Esophagus squamous epithelium (tissue), 5 donors: ENCODE measurements at regions not wholly inside any gene's neighbourhood (a gene's known extent, or its start where the extent isn't known, plus 50 kb on each side); places are given as distances from the start of the nearest gene placed in this dataset.
A peak's percentile ranks its signal among the peaks of the same experiment; 100 is the strongest.

ENCODE experiments used
- DNase-seq: peaks from one replicate; lab custom pipeline; 2025; lab: John Stamatoyannopoulos, UW
- H3K27ac ChIP-seq, 4 donors: fragments of 200-600 bp; sonication (generic); one replicate each; pipeline ENCODE4 v1.5.1; 2016 to 2019; ENCODE audit warnings: mild to moderate bottlenecking in 1 of 4
- H3K27me3 ChIP-seq, 4 donors: fragments of 200-600 bp; sonication (generic); 1 replicate in 3 of 4; 2 replicates in 1 of 4; pipeline versions ENCODE4 v1.5.1 to v1.6.0; 2017 to 2021; ENCODE audit warnings: antibody characterized with exemption in 1 of 4
- H3K36me3 ChIP-seq, 3 donors: fragments of 200-600 bp; sonication (generic); one replicate each; pipeline ENCODE4 v1.5.1; 2016 to 2019
- H3K4me1 ChIP-seq, 3 donors: fragments of 200-600 bp; sonication (generic); one replicate each; pipeline ENCODE4 v1.5.1; 2017 to 2019
- H3K4me3 ChIP-seq, 4 donors: fragments of 200-600 bp; sonication (generic); 1 replicate in 3 of 4; 2 replicates in 1 of 4; pipeline ENCODE4 v1.5.1; 2016 to 2019; ENCODE audit warnings: mild to moderate bottlenecking in 2 of 4, moderate library complexity in 1 of 4
- H3K9me3 ChIP-seq, 3 donors: fragments of 200-600 bp; sonication (generic); one replicate each; pipeline ENCODE4 v1.5.1; 2016 to 2019
- CTCF ChIP-seq, 6 experiments: fragments of 450-650 bp in 4 of 6; fragments of 200-600 bp in 2 of 6; sonication (generic) in 2 of 6; IDR thresholded peaks; one replicate each; pipeline ENCODE4 v1.5.1; 2016 to 2019; ENCODE audit warnings: antibody characterized with exemption in 6 of 6, mild to moderate bottlenecking in 4 of 6, moderate library complexity in 4 of 6
- POLR2A ChIP-seq, 4 donors: fragments of 450-650 bp; IDR thresholded peaks; one replicate each; pipeline ENCODE4 v1.6.1; 2017; ENCODE audit warnings: antibody characterized with exemption in 4 of 4, mild to moderate bottlenecking in 4 of 4, moderate library complexity in 3 of 4
- WGBS, 2 donors: methylation state at CpG; one replicate each; pipeline ENCODE4 v1.1.5; 2018; 5-methylcytosine and 5-hydroxymethylcytosine counted together
- intact Hi-C: fragments of 100-400 bp; cut with DNase I; formaldehyde crosslinking; loops from one replicate; pipeline ENCODE4 v1.15.0; 2022
- donor health status: DM: yes; HTN: yes; CAD: no.

DNA sequence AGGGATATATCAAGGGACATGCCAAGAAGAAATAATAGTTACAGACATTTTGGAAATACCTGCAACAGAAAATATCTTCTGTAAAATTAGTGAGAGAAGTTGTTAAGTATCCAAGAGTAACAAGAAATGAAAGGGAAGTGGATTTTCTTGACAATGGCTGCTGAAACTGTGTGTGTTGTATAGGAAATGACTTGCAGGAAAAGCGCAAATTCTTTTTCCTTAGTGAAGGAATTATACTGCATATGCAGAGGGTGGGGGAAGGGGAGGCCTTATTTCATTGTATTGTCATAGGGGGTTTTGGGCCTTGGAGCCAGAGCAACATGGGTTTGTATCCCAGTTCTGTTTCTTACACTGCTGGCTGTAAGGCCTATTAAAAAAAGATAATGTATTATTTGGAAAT, 84.4 kb upstream of the DDHD1 start:
- peak overlapping the region in 1 of 4 donors; percentile 3 for H3K27ac ChIP-seq

DNA sequence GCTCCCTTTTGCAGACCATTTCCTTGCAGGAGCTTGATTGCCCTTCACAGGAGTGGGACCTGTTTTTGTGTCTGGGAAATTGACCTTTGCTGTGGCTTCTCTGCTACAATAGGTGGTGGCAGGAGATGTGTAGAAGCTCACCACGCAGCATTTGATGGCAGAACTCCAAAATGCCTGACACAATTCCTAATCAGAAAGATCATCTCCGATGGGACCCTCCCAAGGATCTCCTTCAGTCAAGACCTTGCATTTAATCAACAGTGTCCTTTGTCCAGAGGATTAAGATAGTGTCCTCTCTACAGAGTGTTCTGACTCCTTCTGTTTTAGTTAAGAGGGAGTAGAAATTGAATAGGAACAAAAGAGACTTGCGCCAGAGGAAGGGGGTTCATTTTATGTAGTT, 83.6 kb upstream of the DDHD1 start:
- Histone ChIP-seq H3K36me3 (no peaks in the 10 kb centered on the region), H3K9me3 (no peaks in the 10 kb centered on the region), H3K4me1 (no peaks in the 10 kb centered on the region), H3K27me3 (no peaks in the 10 kb centered on the region), H3K4me3 (no peak overlapping the region), H3K27ac (peak overlapping the region in 1 of 4 donors; percentile 3)
- WGBS, 2 donors: 70 to 93% methylated on average over 3 of the region's 3 CpGs
- intact Hi-C loops: no loop called here
- no peak for TF ChIP-seq CTCF (IDR thresholded peaks at IDR 0.05)
- TF ChIP-seq POLR2A (IDR thresholded peaks at IDR 0.05): no peak
- DNase-seq: no peak

More for the DNA sequence above, 84.4 kb upstream of the DDHD1 start:
- intact Hi-C loops: no loop called here
- 73 to 77% methylated on average over 1 of the region's 1 CpG for WGBS, 2 donors
- DNase-seq: no peak
- Histone ChIP-seq H3K4me3 (no peak overlapping the region), H3K4me1 (no peaks in the 10 kb centered on the region), H3K36me3 (no peaks in the 10 kb centered on the region), H3K9me3 (no peaks in the 10 kb centered on the region), H3K27me3 (no peaks in the 10 kb centered on the region)
- TF ChIP-seq CTCF (IDR thresholded peaks at IDR 0.05) (no peak), POLR2A (IDR thresholded peaks at IDR 0.05) (no peak)

DNA sequence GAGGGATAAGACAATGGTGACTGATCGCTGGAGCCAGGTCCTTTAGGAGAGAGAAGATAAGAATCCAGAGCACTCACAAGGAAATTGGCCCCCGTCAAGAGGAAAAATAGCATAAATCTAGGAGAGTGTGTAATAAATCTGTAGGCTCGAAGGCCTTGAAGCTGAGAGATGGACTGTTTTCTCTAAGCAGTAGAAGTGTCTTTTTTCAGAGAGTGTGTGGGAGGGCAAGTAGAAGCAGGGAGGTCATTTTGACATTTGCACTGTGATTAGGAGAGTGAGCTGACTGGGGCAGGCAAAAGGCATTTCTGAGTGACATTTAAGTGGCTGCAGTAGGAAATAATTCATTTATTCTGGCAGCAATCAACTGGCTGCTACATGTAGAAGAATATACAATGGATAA, 78.0 kb upstream of the DDHD1 start:
- no peak for DNase-seq
- intact Hi-C loops: no loop called here
- H3K27ac ChIP-seq: no peak overlapping the region
- TF ChIP-seq CTCF (IDR thresholded peaks at IDR 0.05) (no peak), POLR2A (IDR thresholded peaks at IDR 0.05) (no peak)
- no peaks in the 10 kb centered on the region for H3K36me3 ChIP-seq
- H3K9me3 ChIP-seq: no peaks in the 10 kb centered on the region
- H3K4me1 ChIP-seq: no peaks in the 10 kb centered on the region
- 63 to 82% methylated on average over 3 of the region's 3 CpGs for WGBS, 2 donors
- H3K4me3 ChIP-seq: no peak overlapping the region
- H3K27me3 ChIP-seq: no peaks in the 10 kb centered on the region

- 56 to 71% methylated on average over 4 of the region's 4 CpGs for WGBS, 2 donors
- no peak overlapping the region for H3K4me3 ChIP-seq
- intact Hi-C loops: no loop called here
- no peaks in the 10 kb centered on the region for H3K27me3 ChIP-seq
- no peak for DNase-seq
- no peak overlapping the region for H3K27ac ChIP-seq
- no peaks in the 10 kb centered on the region for H3K9me3 ChIP-seq
- no peak for TF ChIP-seq POLR2A (IDR thresholded peaks at IDR 0.05)
- TF ChIP-seq CTCF (IDR thresholded peaks at IDR 0.05): no peak
- H3K4me1 ChIP-seq: no peaks in the 10 kb centered on the region
- H3K36me3 ChIP-seq: no peaks in the 10 kb centered on the region
Observed at GRCh38 chr14:53228966-53229365, 75.8 kb upstream of the DDHD1 start.

DNA sequence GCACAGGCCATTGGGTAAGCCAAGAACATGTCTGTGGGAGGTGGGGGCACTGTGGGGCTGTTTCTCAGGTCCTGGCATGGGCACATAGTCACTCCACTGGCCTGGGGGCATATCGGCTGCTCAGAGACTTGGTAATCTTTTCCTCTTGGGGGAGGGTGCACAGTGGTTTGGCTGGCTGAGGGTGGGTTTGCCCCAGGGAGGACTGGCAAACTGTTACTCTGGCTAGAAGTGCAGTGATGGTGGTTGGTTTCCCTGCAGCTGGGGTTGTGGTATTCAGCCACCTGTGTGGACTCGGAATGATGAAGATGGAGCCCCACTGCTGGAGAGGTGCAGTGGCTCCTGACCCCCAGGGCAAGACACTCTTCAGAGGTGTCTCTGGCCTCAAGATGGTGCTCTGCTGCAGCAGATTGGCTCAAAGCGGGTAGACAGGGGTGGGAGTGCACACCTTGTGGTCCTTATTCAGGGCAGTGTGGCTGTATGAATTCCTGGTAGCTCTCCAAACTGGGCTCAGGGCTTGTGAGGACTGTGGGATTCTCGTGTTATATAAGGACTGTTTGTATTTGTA, 74.1 kb upstream of the DDHD1 start:
- 75 to 92% methylated on average over 1 to 2 of the region's 4 CpGs for WGBS, 2 donors

More for the DNA sequence above, 74.1 kb upstream of the DDHD1 start:
- H3K27me3 ChIP-seq: no peaks in the 10 kb centered on the region
- H3K27ac ChIP-seq: no peak overlapping the region
- H3K36me3 ChIP-seq: no peaks in the 10 kb centered on the region
- no peaks in the 10 kb centered on the region for H3K9me3 ChIP-seq
- no peak for TF ChIP-seq POLR2A (IDR thresholded peaks at IDR 0.05)
- TF ChIP-seq CTCF (IDR thresholded peaks at IDR 0.05): no peak
- DNase-seq: no peak
- intact Hi-C loops: no loop called here
- no peaks in the 10 kb centered on the region for H3K4me1 ChIP-seq
- H3K4me3 ChIP-seq: no peak overlapping the region
